22Rv1 (cell line): ENCODE measurements at regions not wholly inside any gene's neighbourhood (a gene's known extent, or its start where the extent isn't known, plus 50 kb on each side); places are given as distances from the start of the nearest gene placed in this dataset.

Source experiments
- CTCF ChIP-seq: fragments of 450-650 bp; IDR thresholded peaks from 2 replicates; pipeline ENCODE4 v1.5.1; 2017; ENCODE audit warnings: mild to moderate bottlenecking
- ZFX ChIP-seq: fragments of 450-650 bp; IDR thresholded peaks from 2 replicates; pipeline ENCODE4 v1.6.1; 2017; ENCODE audit warnings: antibody characterized with exemption, borderline replicate concordance

DNA sequence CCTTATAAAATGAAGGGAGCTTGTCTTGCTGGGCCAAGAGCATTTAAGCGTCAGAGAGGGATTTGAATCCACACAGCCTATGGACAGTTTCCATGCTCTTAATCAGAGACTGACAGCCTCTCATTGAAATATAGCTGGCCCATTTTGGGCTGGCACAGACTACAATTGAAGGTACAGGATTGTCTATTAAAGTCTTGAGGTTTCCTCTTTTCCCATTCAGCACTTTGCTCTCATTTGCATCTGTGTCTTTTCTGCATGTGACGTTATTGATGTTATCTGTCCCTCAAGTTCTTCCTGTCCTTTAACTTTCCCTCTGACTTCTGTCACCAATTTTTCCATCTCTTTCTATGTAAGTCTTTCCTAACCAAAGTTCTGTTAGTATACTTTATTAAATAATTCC, 133.3 kb upstream of the SFRP2 start:
- TF ChIP-seq CTCF (no peak), ZFX (no peak)
